ENCODE measurements at regions not wholly inside any gene's neighbourhood (a gene's known extent, or its start where the extent isn't known, plus 50 kb on each side); places are given as distances from the start of the nearest gene placed in this dataset.
"Not testable (repeated sequence)": the region's sequence is repeated elsewhere in the genome, so short reads cannot be mapped to it uniquely, and the experiment has no call there.

GRCh38 chr1:70507991-70508390, 96.9 kb downstream of the CTH start:
- H2AFZ ChIP-seq (ENCODE audit: low read length); H3K4me2 ChIP-seq (ENCODE audit: low read depth, low read length); H3K4me3 ChIP-seq (replicated peaks in 1 of 3; ENCODE audit: insufficient read depth in 1 of 3, low read depth in 2 of 3, low read length in 3 of 3); H3K36me3 ChIP-seq (replicated peaks in 1 of 2; ENCODE audit: control insufficient read depth in 1 of 2, insufficient read depth in 2 of 2, low read length in 2 of 2); intact Hi-C loops (cut with micrococcal nuclease; ENCODE audit: unreplicated experiment); ATAC-seq; H3K79me2 ChIP-seq (ENCODE audit: insufficient read depth, low read length); H3K27me3 ChIP-seq (ENCODE audit: control insufficient read depth in 1 of 2, insufficient read depth in 2 of 2, low read length in 2 of 2); in situ Hi-C loops (cut with HindIII; ENCODE audit: extremely low pct_ligation_motif_present, low pct_unique_long_range_greater_than_20kb); FAIRE-seq; H3K27ac ChIP-seq (ENCODE audit: extremely low read length, insufficient read depth, low read length); DNase-seq (ENCODE audit: low spot score); H3K9me3 ChIP-seq (ENCODE audit: low read length); H4K20me1 ChIP-seq (ENCODE audit: insufficient read depth, low read length); CTCF ChIA-PET (ENCODE audit: low intra/inter-chr PET ratio, low total read pairs); POLR2A ChIA-PET; BruUV-seq (replicated peaks); H3K9ac ChIP-seq (ENCODE audit: insufficient read depth, low read depth, low read length): not testable (repeated sequence)
- peaks cover 14% of the 10 kb centered on the region for H3K4me1 ChIP-seq (ENCODE audit: insufficient read depth, low read length)
- 5% methylated on average over 3 of the region's 3 CpGs for WGBS (ENCODE audit: low lambda C conversion rate)

- Histone ChIP-seq H3K27me3 (ENCODE audit: control insufficient read depth in 1 of 2, insufficient read depth in 2 of 2, low read length in 2 of 2) (no peaks in the 10 kb centered on the region), H3K27ac (ENCODE audit: extremely low read length, insufficient read depth, low read length) (no peak overlapping the region), H3K4me2 (ENCODE audit: low read depth, low read length) (peak overlapping the region; percentile 67), H4K20me1 (ENCODE audit: insufficient read depth, low read length) (no peaks in the 10 kb centered on the region), H3K4me3 (replicated peaks in 1 of 3; ENCODE audit: insufficient read depth in 1 of 3, low read depth in 2 of 3, low read length in 3 of 3) (peak overlapping the region; percentile 28 to 45 (median 31); a peak in 5 of 6 replicates), H3K9ac (ENCODE audit: insufficient read depth, low read depth, low read length) (no peak overlapping the region), H3K9me3 (ENCODE audit: low read length) (no peaks in the 10 kb centered on the region), H3K79me2 (ENCODE audit: insufficient read depth, low read length) (no peaks in the 10 kb centered on the region), H3K4me1 (ENCODE audit: insufficient read depth, low read length) (0 out of 2 replicates have a peak, but pooled peaks cover 4% of the 10 kb centered on the region), H2AFZ (ENCODE audit: low read length) (peak overlapping the region; percentile 31), H3K36me3 (replicated peaks in 1 of 2; ENCODE audit: control insufficient read depth in 1 of 2, insufficient read depth in 2 of 2, low read length in 2 of 2) (no peaks in the 10 kb centered on the region)
- POLR2A ChIA-PET = no interaction called here
- in situ Hi-C loops (cut with HindIII; ENCODE audit: extremely low pct_ligation_motif_present, low pct_unique_long_range_greater_than_20kb) = no loop called here
- CTCF ChIA-PET (ENCODE audit: low intra/inter-chr PET ratio, low total read pairs) = interaction anchor here (1.4 to 1.5 kb wide), 2 partner anchors 186 to 378 kb away, joined by 4 to 13 read pairs; no protein-coding TSS in a partner anchor
- 3% methylated on average over 19 of the region's 19 CpGs for WGBS (ENCODE audit: low lambda C conversion rate)
- peak; percentile 50 for DNase-seq (ENCODE audit: low spot score)
- FAIRE-seq = peak; percentile 55
- BruUV-seq (replicated peaks) = no TSS peak
- intact Hi-C loops (cut with micrococcal nuclease; ENCODE audit: unreplicated experiment) = loop anchor here (1.0 kb wide), 1 partner anchor 377 kb away; no protein-coding TSS in a partner anchor
- ATAC-seq = peak; percentile 77
- TF ChIP-seq MIER2 (CRISPR knock-in tag; IDR thresholded peaks at IDR 0.05) (no peak), HMG20B (CRISPR knock-in tag; conservative IDR thresholded peaks at IDR 0.05) (no peak), ZNF891 (CRISPR knock-in tag; IDR thresholded peaks at IDR 0.05) (no peak), CTCF (CRISPR knock-in tag; IDR thresholded peaks at IDR 0.05) (peak; percentile 68), CHCHD3 (CRISPR knock-in tag; IDR thresholded peaks at IDR 0.05) (no peak), MIER3 (CRISPR knock-in tag; IDR thresholded peaks at IDR 0.05; ENCODE audit: borderline replicate concordance) (no peak), HCFC1 (IDR thresholded peaks at IDR 0.05; ENCODE audit: low read depth, low read length) (no peak), ZNF503 (CRISPR knock-in tag; IDR thresholded peaks at IDR 0.05) (no peak), MXD4 (CRISPR knock-in tag; IDR thresholded peaks at IDR 0.05) (no peak), SMC3 (IDR thresholded peaks at IDR 0.05; ENCODE audit: low read length) (0 out of 2 replicates have a peak, but pooled peaks have one; percentile 33), IKZF5 (CRISPR knock-in tag; IDR thresholded peaks at IDR 0.05) (no peak), ZNF24 (IDR thresholded peaks at IDR 0.05) (no peak), YEATS4 (CRISPR knock-in tag; IDR thresholded peaks at IDR 0.05; ENCODE audit: borderline replicate concordance) (no peak), ETV6 (CRISPR knock-in tag; conservative IDR thresholded peaks at IDR 0.05) (no peak)
Measured at GRCh38 chr1:70509996-70510876, 99.2 kb downstream of the CTH start.
